IMR-90 (cell line): ENCODE measurements at regions not wholly inside any gene's neighbourhood (a gene's known extent, or its start where the extent isn't known, plus 50 kb on each side); places are given as distances from the start of the nearest gene placed in this dataset.

Experiments
- ATAC-seq: fragments of 200-7000 bp; cut with Tn5 transposase; 2 replicates; pipeline ENCODE4 v1.9.1; 2020; ENCODE audit warnings: low read depth, mild to moderate bottlenecking, moderate library complexity
- BruUV-seq: library from RNA; stranded (reverse); fragments of 400-500 nt; replicated peaks from 2 replicates; lab custom pipeline; 2021; lab: Mats Ljungman, UMichigan
- CTCF ChIA-PET: fragments of 300-600 bp; formaldehyde crosslinking; extraction: SDS; loops from one replicate; lab custom pipeline; 2021; ENCODE audit warnings: antibody characterized with exemption; lab: Yijun Ruan, JAX
- POLR2A ChIA-PET: fragments of 300-600 bp; sonication (Branson Sonifier 250); formaldehyde crosslinking; loops from one replicate; lab custom pipeline; 2022; ENCODE audit warnings: antibody characterized with exemption; ENCODE audit not compliant: unreplicated experiment; lab: Charles Lee
- DNase-seq: peaks from one replicate; pipeline ENCODE4 v3.0.0; 2013
- H2AFZ ChIP-seq: replicated peaks from 2 replicates; pipeline ENCODE3; 2013; ENCODE audit warnings: low read length, mild to moderate bottlenecking; ENCODE audit not compliant: poor library complexity
- H2AK5ac ChIP-seq: 2 replicates; pipeline ENCODE4 v1.6.1; 2013; ENCODE audit warnings: low read depth, low read length, inconsistent platforms
- H2AK9ac ChIP-seq: replicated peaks from 2 replicates; pipeline ENCODE3; 2013; ENCODE audit warnings: mild to moderate bottlenecking, low read depth, low read length, moderate library complexity; ENCODE audit not compliant: poor library complexity
- H2BK120ac ChIP-seq: 2 replicates; pipeline ENCODE4 v1.6.1; 2013; ENCODE audit warnings: low read depth, low read length, inconsistent platforms
- H2BK15ac ChIP-seq: 3 replicates; pipeline ENCODE4 v1.6.1; 2013; ENCODE audit warnings: low read depth, low read length, inconsistent platforms
- H2BK20ac ChIP-seq: 2 replicates; pipeline ENCODE4 v1.6.1; 2013; ENCODE audit warnings: low read depth, mild to moderate bottlenecking, inconsistent platforms, low read length, moderate library complexity
- H2BK5ac ChIP-seq: 2 replicates; pipeline ENCODE4 v1.6.1; 2013; ENCODE audit warnings: mild to moderate bottlenecking, low read depth, low read length, inconsistent platforms; ENCODE audit not compliant: poor library complexity, severe bottlenecking
- H3K14ac ChIP-seq: replicated peaks from 2 replicates; pipeline ENCODE4 v1.6.1; 2013; ENCODE audit warnings: low read depth, low read length, inconsistent platforms
- H3K18ac ChIP-seq: 2 replicates; pipeline ENCODE4 v1.6.1; 2013; ENCODE audit warnings: low read depth, low read length, control low read depth
- H3K23ac ChIP-seq: 2 replicates; pipeline ENCODE4 v1.6.1; 2013; ENCODE audit warnings: low read depth, low read length, inconsistent platforms
- H3K27ac ChIP-seq: 2 replicates; pipeline ENCODE4 v1.5.1; 2013; ENCODE audit warnings: mild to moderate bottlenecking, control low read depth, low read length; ENCODE audit not compliant: insufficient read depth
- H3K27me3 ChIP-seq: 2 replicates; pipeline ENCODE4 v1.6.1; 2013; ENCODE audit warnings: low read length; ENCODE audit not compliant: control insufficient read depth, insufficient read depth
- H3K36me3 ChIP-seq: 2 replicates; pipeline ENCODE4 v1.6.1; 2013; ENCODE audit warnings: low read length, mixed read lengths; ENCODE audit not compliant: control insufficient read depth, insufficient read depth
- H3K4ac ChIP-seq: 2 replicates; pipeline ENCODE4 v1.6.1; 2013; ENCODE audit warnings: low read depth, low read length, inconsistent platforms
- H3K4me1 ChIP-seq: 2 replicates; pipeline ENCODE4 v1.6.1; 2013; ENCODE audit warnings: low read length, mixed read lengths; ENCODE audit not compliant: control insufficient read depth, insufficient read depth
- H3K4me2 ChIP-seq: 2 replicates; pipeline ENCODE4 v1.6.1; 2013; ENCODE audit warnings: low read depth, mild to moderate bottlenecking, control low read depth, low read length, moderate library complexity
- H3K4me3 ChIP-seq: 2 replicates; pipeline ENCODE4 v1.5.1; 2013; ENCODE audit warnings: low read depth, mild to moderate bottlenecking, control low read depth, low read length, moderate library complexity; ENCODE audit not compliant: insufficient read depth
- H3K56ac ChIP-seq: 2 replicates; pipeline ENCODE4 v1.6.1; 2013; ENCODE audit warnings: low read length, inconsistent platforms; ENCODE audit not compliant: insufficient read depth; ENCODE audit errors: extremely low read depth
- H3K79me1 ChIP-seq, 2 experiments: 2 replicates each; pipeline ENCODE4 v1.6.1; 2013; ENCODE audit warnings: low read length in 2 of 2, inconsistent platforms in 1 of 2, low read depth in 1 of 2
- H3K9ac ChIP-seq: 2 replicates; pipeline ENCODE4 v1.6.1; 2013; ENCODE audit warnings: low read depth, low read length, control low read depth
- H3K9me1 ChIP-seq: 2 replicates; pipeline ENCODE4 v1.6.1; 2013; ENCODE audit warnings: low read length, inconsistent platforms; ENCODE audit not compliant: insufficient read depth
- H3K9me3 ChIP-seq: 2 replicates; pipeline ENCODE4 v1.6.1; 2013; ENCODE audit warnings: low read length; ENCODE audit not compliant: control insufficient read depth, insufficient read depth
- H4K20me1 ChIP-seq: 2 replicates; pipeline ENCODE4 v1.6.1; 2013; ENCODE audit warnings: low read length, inconsistent platforms; ENCODE audit not compliant: insufficient read depth
- H4K5ac ChIP-seq: 2 replicates; pipeline ENCODE4 v1.6.1; 2013; ENCODE audit warnings: mild to moderate bottlenecking, low read depth, low read length, control low read depth
- H4K8ac ChIP-seq, 2 experiments: 2 replicates each; pipeline ENCODE4 v1.6.1; 2013; ENCODE audit warnings: low read depth in 2 of 2, low read length in 2 of 2, control low read depth in 1 of 2, inconsistent platforms in 1 of 2
- H4K91ac ChIP-seq: 2 replicates; pipeline ENCODE4 v1.6.1; 2013; ENCODE audit warnings: low read depth, low read length, inconsistent platforms; ENCODE audit not compliant: insufficient read depth
- CEBPB ChIP-seq: IDR thresholded peaks from 2 replicates; pipeline ENCODE4 v1.6.1; 2012; ENCODE audit warnings: low read depth, low read length, improper control_type of control experiment
- FOS ChIP-seq: fragments of 150-350 bp; IDR thresholded peaks from 2 replicates; pipeline ENCODE4 v1.6.1; 2016; ENCODE audit warnings: low read depth, low read length
- MAZ ChIP-seq: IDR thresholded peaks from 2 replicates; pipeline ENCODE4 v1.6.1; 2012; ENCODE audit warnings: low read depth, mild to moderate bottlenecking, low read length, improper control_type of control experiment, moderate library complexity, borderline replicate concordance
- MXI1 ChIP-seq: IDR thresholded peaks from 2 replicates; pipeline ENCODE4 v1.6.1; 2012; ENCODE audit warnings: low read depth, mild to moderate bottlenecking, low read length, moderate library complexity, borderline replicate concordance
- NFE2L2 ChIP-seq: fragments of 150-350 bp; IDR thresholded peaks from 2 replicates; pipeline ENCODE4 v1.6.1; 2016; ENCODE audit warnings: low read depth, mild to moderate bottlenecking, low read length
- RFX5 ChIP-seq: IDR thresholded peaks from 2 replicates; pipeline ENCODE4 v1.8.0; 2012; ENCODE audit warnings: low read depth, mild to moderate bottlenecking, low read length, moderate library complexity
- SMC3 ChIP-seq: fragments of 150-350 bp; IDR thresholded peaks from 2 replicates; pipeline ENCODE4 v1.6.1; 2016; ENCODE audit warnings: low read depth, mild to moderate bottlenecking, antibody characterized with exemption, low read length, moderate library complexity
- WGBS, 2 experiments: methylation state at CpG; one replicate each; pipeline versions ENCODE4 v1.1.5 to v1.1.7; 2013; ENCODE audit warnings: missing lambda C conversion rate in 2 of 2; ENCODE audit not compliant: insufficient read length in 1 of 2; ENCODE audit errors: extremely low coverage in 2 of 2; 5-methylcytosine and 5-hydroxymethylcytosine counted together
- dilution Hi-C: fragments of 300-500 bp; cut with HindIII; formaldehyde crosslinking; loops from one replicate; pipeline ENCODE4 v1.14.3; 2018; ENCODE audit warnings: low sequenced_read_pairs; ENCODE audit not compliant: unreplicated experiment
- in situ Hi-C: fragments of 300-500 bp; cut with MboI; formaldehyde crosslinking; loops from 3 replicates; pipeline ENCODE4 v1.14.3; 2019; ENCODE audit warnings: low sequenced_read_pairs, inconsistent platforms, mixed read lengths
- intact Hi-C: fragments of 100-400 bp; cut with micrococcal nuclease; formaldehyde crosslinking; loops from 2 replicates; pipeline ENCODE4 v1.10.0; 2022
- TF ChIP-seq, protein P1 (sequence below): conservative IDR thresholded peaks from 2 replicates; pipeline ENCODE4 v1.5.1; 2012; ENCODE audit warnings: mild to moderate bottlenecking, low read depth, low read length, improper control_type of control experiment

DNA sequence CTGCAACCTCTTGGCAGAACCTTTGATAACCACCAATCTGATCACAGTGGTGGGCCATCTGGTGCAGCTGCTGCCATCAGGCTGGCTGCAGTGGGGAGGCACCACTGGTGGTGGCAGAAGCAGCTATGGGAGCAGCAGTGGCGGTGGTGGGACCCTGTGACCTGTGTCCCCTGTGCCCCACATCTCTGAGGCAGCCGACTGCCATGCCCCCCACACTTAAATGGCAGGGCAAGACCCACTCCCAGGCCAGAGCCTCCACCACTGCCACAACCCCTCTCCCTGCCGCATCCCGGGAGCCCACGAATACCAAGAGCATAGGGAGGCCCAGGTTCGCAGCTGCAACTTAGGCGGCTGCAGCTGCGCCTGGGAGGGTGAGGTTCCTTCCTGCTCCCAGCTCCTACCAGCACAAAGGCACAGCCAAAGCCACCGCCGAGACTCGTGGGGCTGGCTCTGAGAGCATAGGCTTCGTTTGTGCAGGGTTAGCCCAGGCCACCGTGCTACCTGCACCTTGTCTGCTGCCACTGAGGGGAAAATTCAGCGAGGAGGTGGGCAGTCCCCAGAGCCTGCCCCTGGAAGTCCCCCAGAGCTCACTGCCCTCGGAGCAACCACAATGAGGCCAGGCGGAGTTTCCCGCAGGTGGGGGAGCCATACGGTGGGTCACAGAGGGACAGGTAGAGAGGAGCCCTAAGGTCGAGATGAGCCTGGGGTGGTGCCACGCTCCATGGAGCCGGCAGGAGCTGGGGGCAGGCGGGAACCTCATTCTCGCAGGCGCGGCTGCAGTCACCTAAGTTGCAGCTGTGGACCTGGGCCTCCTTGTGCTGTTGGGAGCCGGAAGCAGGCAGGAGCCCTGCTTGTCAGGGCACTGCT lies 518.7 kb downstream of the RWDD3 start:
- in situ Hi-C loops (no loop called here), dilution Hi-C loops (no loop called here), intact Hi-C loops (no loop called here)
- TF ChIP-seq, protein P1, sequence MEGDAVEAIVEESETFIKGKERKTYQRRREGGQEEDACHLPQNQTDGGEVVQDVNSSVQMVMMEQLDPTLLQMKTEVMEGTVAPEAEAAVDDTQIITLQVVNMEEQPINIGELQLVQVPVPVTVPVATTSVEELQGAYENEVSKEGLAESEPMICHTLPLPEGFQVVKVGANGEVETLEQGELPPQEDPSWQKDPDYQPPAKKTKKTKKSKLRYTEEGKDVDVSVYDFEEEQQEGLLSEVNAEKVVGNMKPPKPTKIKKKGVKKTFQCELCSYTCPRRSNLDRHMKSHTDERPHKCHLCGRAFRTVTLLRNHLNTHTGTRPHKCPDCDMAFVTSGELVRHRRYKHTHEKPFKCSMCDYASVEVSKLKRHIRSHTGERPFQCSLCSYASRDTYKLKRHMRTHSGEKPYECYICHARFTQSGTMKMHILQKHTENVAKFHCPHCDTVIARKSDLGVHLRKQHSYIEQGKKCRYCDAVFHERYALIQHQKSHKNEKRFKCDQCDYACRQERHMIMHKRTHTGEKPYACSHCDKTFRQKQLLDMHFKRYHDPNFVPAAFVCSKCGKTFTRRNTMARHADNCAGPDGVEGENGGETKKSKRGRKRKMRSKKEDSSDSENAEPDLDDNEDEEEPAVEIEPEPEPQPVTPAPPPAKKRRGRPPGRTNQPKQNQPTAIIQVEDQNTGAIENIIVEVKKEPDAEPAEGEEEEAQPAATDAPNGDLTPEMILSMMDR, result no peak
- TF ChIP-seq MAZ (no peak), CEBPB (no peak), FOS (no peak), RFX5 (no peak), SMC3 (no peak), NFE2L2 (no peak), MXI1 (no peak)
- no peak overlapping the region for H2AK9ac ChIP-seq
- H3K27me3 ChIP-seq, result no peaks in the 10 kb centered on the region
- 80% methylated on average over 10 of the region's 26 CpGs; no CpG with 5 or more reads in 1 of the 2 experiments for WGBS, 2 experiments
- H3K9ac ChIP-seq, result no peak overlapping the region
- no peak overlapping the region for H3K56ac ChIP-seq
- no peak overlapping the region for H4K5ac ChIP-seq
- H3K23ac ChIP-seq, result no peak overlapping the region
- ATAC-seq (no peak), DNase-seq (no peak)
- no peak overlapping the region for H4K8ac ChIP-seq
- H3K9me1 ChIP-seq, result no peaks in the 10 kb centered on the region
- H3K4ac ChIP-seq, result no peak overlapping the region
- H3K14ac ChIP-seq, result no peak overlapping the region
- no peak overlapping the region for H2BK120ac ChIP-seq
- H3K18ac ChIP-seq, result no peak overlapping the region
- H3K79me1 ChIP-seq, result no peaks in the 10 kb centered on the region
- H2BK15ac ChIP-seq, result no peak overlapping the region
- no TSS peak for BruUV-seq
- POLR2A ChIA-PET, result no interaction called here
- no peaks in the 10 kb centered on the region for H3K4me1 ChIP-seq
- H3K4me2 ChIP-seq, result no peak overlapping the region
- H4K91ac ChIP-seq, result no peak overlapping the region
- no peak overlapping the region for H2BK5ac ChIP-seq
- no peak overlapping the region for H2AK5ac ChIP-seq
- H2AFZ ChIP-seq, result no peak overlapping the region
- H3K36me3 ChIP-seq, result no peaks in the 10 kb centered on the region
- no peak overlapping the region for H2BK20ac ChIP-seq
- peaks cover 9% of the 10 kb centered on the region; the same call in 1 of the 2 replicates for H3K9me3 ChIP-seq
- H3K27ac ChIP-seq, result no peak overlapping the region
- no peaks in the 10 kb centered on the region for H4K20me1 ChIP-seq
- H3K4me3 ChIP-seq, result no peak overlapping the region
- CTCF ChIA-PET, result no interaction called here
